Uterus (tissue), 2 donors: ENCODE measurements at regions not wholly inside any gene's neighbourhood (a gene's known extent, or its start where the extent isn't known, plus 50 kb on each side); places are given as distances from the start of the nearest gene placed in this dataset.

Experiments used
- CTCF ChIP-seq, 4 experiments: fragments of 200-600 bp in 2 of 4; fragments of 450-650 bp in 2 of 4; sonication (generic) in 2 of 4; IDR thresholded peaks; one replicate each; pipeline ENCODE4 v1.5.1; 2016 to 2019; ENCODE audit warnings: antibody characterized with exemption in 4 of 4, mild to moderate bottlenecking in 2 of 4, moderate library complexity in 1 of 4
- POLR2A ChIP-seq, 2 donors: fragments of 450-650 bp; IDR thresholded peaks; one replicate each; pipeline ENCODE4 v1.6.1; 2016; ENCODE audit warnings: antibody characterized with exemption in 2 of 2, mild to moderate bottlenecking in 1 of 2, moderate library complexity in 1 of 2

- no peak for TF ChIP-seq CTCF (IDR thresholded peaks at IDR 0.05)
- TF ChIP-seq POLR2A (IDR thresholded peaks at IDR 0.05) = no peak
Observed at GRCh38 chr15:31824024-31824423, 206.3 kb upstream of the CHRNA7 start.
